ENCODE measurements at regions not wholly inside any gene's neighbourhood (a gene's known extent, or its start where the extent isn't known, plus 50 kb on each side); places are given as distances from the start of the nearest gene placed in this dataset.

- intact Hi-C loops (cut with micrococcal nuclease; ENCODE audit: unreplicated experiment) = no loop called here
- H3K4me3 ChIP-seq (ENCODE audit: low read depth, low read length) = no peak overlapping the region
- ChIA-PET CTCF (no interaction called here), POLR2A (no interaction called here)
- Mint-ChIP-seq H3K4me3 (ENCODE audit: unreplicated experiment) (no peak overlapping the region), H3K9me3 (ENCODE audit: unreplicated experiment) (no peaks in the 10 kb centered on the region), H3K36me3 (ENCODE audit: insufficient read depth, unreplicated experiment) (no peaks in the 10 kb centered on the region), H3K27me3 (ENCODE audit: insufficient read depth, unreplicated experiment) (no peaks in the 10 kb centered on the region), H3K4me1 (ENCODE audit: low read depth, unreplicated experiment) (no peaks in the 10 kb centered on the region), H3K27ac (ENCODE audit: unreplicated experiment) (no peak overlapping the region)
- H3K36me3 ChIP-seq (ENCODE audit: control insufficient read depth, insufficient read depth, low read length) = no peaks in the 10 kb centered on the region
- no peaks in the 10 kb centered on the region for H3K9me3 ChIP-seq
- no TSS peak for BruUV-seq (replicated peaks)
- no peak for TF ChIP-seq CTCF (IDR thresholded peaks at IDR 0.05; ENCODE audit: insufficient read depth in 1 of 2, low read depth in 1 of 2, low read length in 1 of 2, severe bottlenecking in 1 of 2, unreplicated experiment in 1 of 2)
- no peak for DNase-seq
- H3K27me3 ChIP-seq (replicated peaks; ENCODE audit: control insufficient read depth, insufficient read depth, low read length) = no peaks in the 10 kb centered on the region
- no peaks in the 10 kb centered on the region for H3K4me1 ChIP-seq
Observed at GRCh38 chr7:52616552-52616951, 418.9 kb upstream of the POM121L12 start.

GRCh38 chr7:52615021-52615695 is 420.3 kb upstream of the POM121L12 start:
- ChIA-PET CTCF (no interaction called here), POLR2A (no interaction called here)
- Histone ChIP-seq H3K36me3 (ENCODE audit: control insufficient read depth, insufficient read depth, low read length) (no peaks in the 10 kb centered on the region), H3K27me3 (replicated peaks; ENCODE audit: control insufficient read depth, insufficient read depth, low read length) (no peaks in the 10 kb centered on the region), H3K9me3 (no peaks in the 10 kb centered on the region), H3K4me3 (ENCODE audit: low read depth, low read length) (no peak overlapping the region), H3K4me1 (no peaks in the 10 kb centered on the region)
- H3K9me3 Mint-ChIP-seq (ENCODE audit: unreplicated experiment) = no peaks in the 10 kb centered on the region
- DNase-seq = no peak
- H3K4me3 Mint-ChIP-seq (ENCODE audit: unreplicated experiment) = no peak overlapping the region
- H3K4me1 Mint-ChIP-seq (ENCODE audit: low read depth, unreplicated experiment) = no peaks in the 10 kb centered on the region
- no peak overlapping the region for H3K27ac Mint-ChIP-seq (ENCODE audit: unreplicated experiment)
- no peaks in the 10 kb centered on the region for H3K27me3 Mint-ChIP-seq (ENCODE audit: insufficient read depth, unreplicated experiment)
- TF ChIP-seq CTCF (IDR thresholded peaks at IDR 0.05; ENCODE audit: insufficient read depth in 1 of 2, low read depth in 1 of 2, low read length in 1 of 2, severe bottlenecking in 1 of 2, unreplicated experiment in 1 of 2) = no peak
- H3K36me3 Mint-ChIP-seq (ENCODE audit: insufficient read depth, unreplicated experiment) = no peaks in the 10 kb centered on the region
- BruUV-seq (replicated peaks) = no TSS peak
- intact Hi-C loops (cut with micrococcal nuclease; ENCODE audit: unreplicated experiment) = no loop called here

GRCh38 chr7:52609511-52609910 is 425.9 kb upstream of the POM121L12 start:
- no peak for TF ChIP-seq CTCF (IDR thresholded peaks at IDR 0.05; ENCODE audit: insufficient read depth in 1 of 2, low read depth in 1 of 2, low read length in 1 of 2, severe bottlenecking in 1 of 2, unreplicated experiment in 1 of 2)
- no peak overlapping the region for H3K4me3 Mint-ChIP-seq (ENCODE audit: unreplicated experiment)

More at GRCh38 chr7:52609511-52609910, 425.9 kb upstream of the POM121L12 start:
- Histone ChIP-seq H3K9me3 (peaks cover 8% of the 10 kb centered on the region; the same call in 1 of the 2 replicates), H3K4me3 (ENCODE audit: low read depth, low read length) (no peak overlapping the region), H3K36me3 (ENCODE audit: control insufficient read depth, insufficient read depth, low read length) (no peaks in the 10 kb centered on the region), H3K27me3 (replicated peaks; ENCODE audit: control insufficient read depth, insufficient read depth, low read length) (no peaks in the 10 kb centered on the region), H3K4me1 (no peaks in the 10 kb centered on the region)
- no peak overlapping the region for H3K27ac Mint-ChIP-seq (ENCODE audit: unreplicated experiment)
- ChIA-PET CTCF (no interaction called here), POLR2A (no interaction called here)
- no TSS peak for BruUV-seq (replicated peaks)
- no peak for DNase-seq
- intact Hi-C loops (cut with micrococcal nuclease; ENCODE audit: unreplicated experiment) = no loop called here
- H3K4me1 Mint-ChIP-seq (ENCODE audit: low read depth, unreplicated experiment) = no peaks in the 10 kb centered on the region
- H3K9me3 Mint-ChIP-seq (ENCODE audit: unreplicated experiment) = no peaks in the 10 kb centered on the region
- no peaks in the 10 kb centered on the region for H3K27me3 Mint-ChIP-seq (ENCODE audit: insufficient read depth, unreplicated experiment)
- H3K36me3 Mint-ChIP-seq (ENCODE audit: insufficient read depth, unreplicated experiment) = no peaks in the 10 kb centered on the region

Measured in Caco-2 (cell line).